Bone marrow (tissue), 2 donors: ENCODE measurements at regions not wholly inside any gene's neighbourhood (a gene's known extent, or its start where the extent isn't known, plus 50 kb on each side); places are given as distances from the start of the nearest gene placed in this dataset.
"Not testable (repeated sequence)": the region's sequence is repeated elsewhere in the genome, so short reads cannot be mapped to it uniquely, and the experiment has no call there.

Experiments used
- DNase-seq, 2 donors: peaks; one replicate each; lab custom pipeline; 2025; lab: John Stamatoyannopoulos, UW

DNA sequence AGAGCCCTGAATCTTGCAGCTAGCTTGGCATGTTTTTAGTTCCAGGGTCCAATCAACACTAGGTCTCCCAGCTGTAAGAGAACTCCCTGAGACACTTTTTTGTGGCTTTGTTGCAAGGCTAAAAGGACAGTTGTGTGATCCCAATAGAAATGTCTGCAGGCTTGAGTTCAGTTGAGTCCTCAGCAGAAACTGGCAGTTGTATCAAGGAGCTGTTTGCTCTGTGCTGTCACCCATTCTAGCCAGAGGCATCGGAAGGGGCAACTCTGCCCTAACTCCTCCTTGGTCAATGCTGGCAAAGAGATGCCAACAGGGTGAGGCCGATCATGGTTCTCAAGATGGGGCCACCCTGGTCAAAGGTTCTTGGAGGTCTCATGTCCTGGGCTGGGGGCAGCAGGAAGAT is 224.1 kb downstream of the BUB3 start:
- DNase-seq, result no peak

DNA sequence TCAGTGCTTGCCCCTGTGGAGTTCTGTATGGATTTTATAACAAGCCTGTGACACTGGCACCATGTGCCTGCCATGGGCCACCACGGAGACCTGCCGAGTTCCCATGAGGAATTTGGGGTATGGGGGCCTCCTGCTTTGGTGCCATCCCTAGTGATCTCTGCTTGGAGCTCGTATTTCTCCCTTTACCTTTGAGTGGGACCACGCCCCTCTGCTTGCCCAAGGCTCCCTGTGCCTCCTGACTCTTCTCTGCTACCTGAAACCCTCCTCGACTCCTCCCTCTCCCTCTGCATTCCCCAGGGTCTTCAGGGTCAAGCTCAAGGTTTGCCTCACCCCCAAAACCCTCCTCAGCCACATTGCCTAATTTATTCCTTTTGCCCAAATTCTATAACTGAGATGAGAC is 225.0 kb downstream of the BUB3 start:
- DNase-seq, result no peak

DNA sequence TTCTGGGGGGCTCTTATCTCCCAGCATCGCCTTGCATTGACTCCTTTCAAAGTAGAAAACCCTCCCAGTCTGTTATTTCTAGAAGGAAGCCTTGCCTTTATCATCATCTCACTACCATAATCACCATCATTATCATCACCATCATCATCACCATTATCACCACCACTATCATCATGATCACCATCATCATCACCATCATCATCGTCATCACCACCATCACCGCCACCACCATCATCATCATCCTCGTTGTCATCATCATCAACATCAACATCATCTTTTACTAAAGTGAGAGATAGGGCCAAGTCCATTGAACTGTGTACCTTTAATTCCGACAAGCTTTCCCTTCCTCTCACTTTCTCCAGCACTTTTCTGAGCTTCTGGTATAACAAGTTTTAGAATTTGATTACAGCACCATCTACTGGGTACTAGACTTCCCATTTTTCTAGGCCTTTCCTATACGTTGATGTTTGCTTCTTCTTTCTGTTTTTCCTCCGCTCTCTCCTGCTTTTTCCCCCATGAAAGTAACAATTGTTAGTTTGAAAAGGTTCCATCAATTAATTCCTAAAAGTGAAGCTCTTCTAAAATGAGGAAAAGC is 226.4 kb downstream of the BUB3 start:
- DNase-seq, result no peak

DNA sequence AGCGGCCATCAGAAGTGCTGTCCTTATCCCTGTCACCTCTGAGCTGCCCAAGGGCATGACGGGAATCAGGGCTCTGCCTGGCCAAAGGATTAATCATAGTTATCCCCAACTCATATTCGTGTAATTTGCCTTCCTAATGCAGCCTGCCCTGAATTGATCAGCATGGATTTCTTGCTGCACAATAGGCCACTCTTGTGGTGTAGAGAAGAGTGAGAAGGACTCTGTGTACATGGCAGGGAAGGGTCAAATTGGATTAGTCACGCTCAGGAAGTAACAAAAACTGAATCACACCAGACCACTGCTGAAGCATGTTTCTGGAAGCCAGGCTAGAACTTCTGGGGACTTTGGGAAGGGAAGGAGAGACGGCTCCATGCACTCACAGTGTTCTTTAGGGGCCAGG is 227.0 kb downstream of the BUB3 start:
- DNase-seq, result no peak

DNA sequence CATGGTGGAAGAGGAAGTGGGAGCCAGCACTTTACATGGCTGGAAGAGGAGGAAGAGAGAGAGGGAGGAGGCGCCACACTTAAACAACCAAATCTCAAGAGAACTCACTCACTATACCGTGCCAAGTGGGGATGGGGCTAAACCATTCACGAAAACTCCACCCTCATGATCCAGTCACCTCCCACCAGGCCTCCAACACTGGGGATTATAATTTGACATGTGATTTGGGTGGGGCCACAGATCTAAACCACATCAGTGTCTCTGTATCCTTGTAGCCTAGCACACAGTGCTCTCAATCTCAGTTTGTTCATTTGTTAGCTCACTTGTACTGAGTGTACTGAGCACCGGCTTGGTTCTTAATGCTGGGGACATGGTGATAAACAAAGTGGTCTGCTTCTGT is 228.3 kb downstream of the BUB3 start:
- no peak for DNase-seq

DNA sequence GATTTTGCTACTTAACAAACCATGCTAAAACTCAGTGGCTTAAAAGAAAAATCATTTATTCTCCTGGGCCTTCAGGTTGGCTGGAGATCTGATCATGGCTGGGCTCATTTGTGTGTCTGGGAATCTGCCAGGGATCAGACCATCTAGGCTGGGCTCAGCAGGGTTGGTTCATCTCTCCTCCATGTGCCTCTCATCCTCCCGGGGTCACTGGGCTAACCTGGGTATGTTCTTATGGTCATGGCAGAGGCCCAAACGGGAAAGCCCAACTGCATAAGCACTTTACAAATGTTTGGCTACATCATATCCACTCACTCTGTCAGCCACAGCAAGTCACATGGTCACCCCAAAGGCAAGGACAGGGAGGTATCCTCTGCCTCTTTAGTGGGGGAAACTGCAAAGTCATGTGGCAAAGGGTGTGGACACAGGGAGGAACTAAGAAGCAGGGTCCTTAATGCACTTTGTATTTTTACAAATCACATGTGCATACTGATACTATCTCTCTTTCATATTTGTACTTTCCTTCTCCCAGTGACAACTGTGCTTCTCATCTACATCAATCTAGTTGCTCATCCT is 231.4 kb downstream of the BUB3 start:
- DNase-seq, result no peak

DNA sequence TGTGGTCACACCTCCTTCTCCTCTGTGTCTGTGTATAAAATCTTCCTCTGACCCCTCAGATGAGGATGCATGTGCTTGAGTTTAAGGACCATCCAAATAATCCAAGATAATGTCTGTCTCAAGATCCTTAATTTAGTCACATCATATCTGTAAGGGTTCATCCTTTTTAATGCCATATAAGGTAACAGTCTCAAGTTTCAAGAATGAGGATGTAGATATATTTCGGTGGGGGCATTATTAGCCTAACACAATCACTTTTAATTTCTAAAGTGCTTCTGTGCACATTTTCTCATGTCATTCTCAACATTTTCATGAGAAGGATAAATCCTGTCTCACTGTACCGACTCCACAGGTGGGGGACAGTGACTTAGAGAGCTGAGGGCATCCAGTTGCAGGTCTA is 235.3 kb downstream of the BUB3 start:
- no peak for DNase-seq

DNA sequence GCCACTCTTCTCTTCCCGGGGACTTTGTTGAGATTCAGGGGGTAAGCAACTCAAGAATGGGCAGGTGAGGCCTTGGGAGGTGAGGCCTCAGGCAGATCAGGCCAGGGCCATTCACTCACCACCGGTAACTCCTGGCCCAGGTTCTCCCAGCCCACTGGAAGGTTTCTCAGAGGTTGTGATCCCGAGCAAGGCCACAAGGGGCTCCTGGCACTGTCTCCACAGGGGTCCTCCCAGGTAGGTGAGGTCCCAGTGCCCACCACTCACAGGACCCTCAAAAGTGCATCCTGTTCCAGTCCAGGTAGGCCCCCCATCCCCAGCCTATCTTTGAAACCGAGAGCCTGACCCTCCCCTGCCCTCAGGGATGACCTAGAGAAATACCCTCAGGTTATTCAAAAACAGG is 236.1 kb downstream of the BUB3 start:
- no peak for DNase-seq

DNA sequence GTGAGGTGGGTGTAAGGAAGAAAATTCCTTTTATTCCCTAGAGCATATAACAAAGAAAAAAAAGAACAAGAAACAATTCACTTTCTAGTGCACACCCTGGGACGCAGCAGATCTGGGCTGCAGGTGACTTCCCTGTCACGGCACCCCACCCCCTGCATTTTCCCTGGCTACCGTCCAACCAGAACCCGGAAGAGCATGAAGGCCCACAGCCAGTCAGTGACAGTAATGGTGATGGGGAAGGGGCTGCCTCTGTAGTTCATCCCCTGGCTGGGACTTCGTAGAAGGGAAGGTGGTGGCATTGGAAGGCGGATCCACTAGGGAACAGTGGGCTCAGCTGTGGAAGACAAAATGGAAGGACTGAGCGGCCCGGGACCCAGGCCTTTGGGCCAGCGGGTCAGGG is 236.7 kb downstream of the BUB3 start:
- no peak for DNase-seq

DNA sequence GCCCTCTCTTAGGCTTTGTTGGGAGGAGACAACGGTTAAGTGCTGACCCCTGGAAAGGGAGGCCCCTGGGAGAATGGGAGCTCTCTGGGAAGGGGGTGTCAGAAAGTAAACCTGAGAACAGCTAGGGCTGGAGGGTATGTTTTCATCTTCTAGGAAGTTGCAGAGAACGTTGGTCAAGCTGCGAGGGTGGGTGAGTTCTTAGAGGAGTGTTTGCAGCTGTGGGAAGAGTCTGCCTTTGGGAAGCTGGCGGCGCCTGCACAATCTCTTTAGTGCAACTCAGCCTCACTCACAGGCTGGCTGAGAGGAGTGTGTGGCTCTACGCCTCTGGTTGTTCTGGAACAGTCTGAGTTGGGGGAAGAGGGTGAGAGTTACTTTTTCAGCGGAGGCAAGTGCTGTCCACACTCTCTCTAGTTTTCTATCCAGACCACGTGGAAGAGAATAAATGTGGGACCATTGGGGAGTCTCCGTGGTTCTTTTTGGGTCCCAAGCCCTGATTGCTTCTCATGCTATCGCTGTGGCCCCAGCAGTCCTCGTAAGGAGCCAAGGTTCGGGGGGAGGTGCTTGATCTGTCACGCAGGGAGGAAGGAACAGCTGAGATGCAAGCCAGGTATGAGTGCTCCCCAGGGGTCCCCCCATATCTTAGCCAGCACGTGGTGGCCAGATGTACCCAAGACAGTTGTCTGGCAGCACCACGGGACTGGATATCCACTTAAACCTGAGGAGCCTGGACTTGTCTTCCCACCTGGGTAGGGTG is 237.2 kb downstream of the BUB3 start:
- DNase-seq, result no peak

DNA sequence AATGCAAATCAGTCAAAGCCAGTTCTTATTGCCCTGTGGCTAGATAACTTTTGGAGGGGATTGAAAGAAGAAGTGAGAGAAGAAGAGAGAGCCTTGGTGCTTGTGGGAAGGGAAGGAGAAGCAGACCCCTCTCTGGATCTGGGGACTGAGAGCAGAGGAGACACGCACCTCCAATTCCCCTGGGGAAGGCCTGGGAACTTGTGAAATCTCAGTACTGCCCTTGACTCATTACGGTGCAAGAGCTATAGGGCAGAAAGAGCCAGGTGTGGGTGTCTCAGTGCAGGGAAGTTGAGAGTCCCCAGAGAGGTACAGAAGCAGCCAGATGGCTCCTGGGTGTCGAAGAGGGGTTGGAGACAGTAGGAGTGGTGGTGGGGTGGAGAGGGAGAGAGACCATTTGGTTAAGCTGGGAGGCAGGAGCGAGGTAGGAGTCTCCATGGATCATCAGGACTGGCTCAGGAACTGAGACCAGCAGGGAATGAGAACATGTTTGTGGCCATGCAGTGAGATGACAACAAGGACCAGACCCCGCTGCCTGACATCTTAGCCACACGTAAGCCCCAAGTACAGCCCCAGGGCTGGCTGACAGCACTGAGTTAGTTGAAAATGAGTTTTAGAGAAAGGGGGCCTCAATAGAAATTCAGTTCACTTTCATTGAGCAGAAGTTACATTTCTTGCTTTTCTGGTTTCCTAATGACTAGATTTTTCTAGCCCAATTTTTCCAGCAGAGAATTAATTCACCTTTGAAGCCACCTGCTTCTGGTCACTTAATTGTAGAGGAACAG is 238.2 kb downstream of the BUB3 start:
- no peak for DNase-seq

DNA sequence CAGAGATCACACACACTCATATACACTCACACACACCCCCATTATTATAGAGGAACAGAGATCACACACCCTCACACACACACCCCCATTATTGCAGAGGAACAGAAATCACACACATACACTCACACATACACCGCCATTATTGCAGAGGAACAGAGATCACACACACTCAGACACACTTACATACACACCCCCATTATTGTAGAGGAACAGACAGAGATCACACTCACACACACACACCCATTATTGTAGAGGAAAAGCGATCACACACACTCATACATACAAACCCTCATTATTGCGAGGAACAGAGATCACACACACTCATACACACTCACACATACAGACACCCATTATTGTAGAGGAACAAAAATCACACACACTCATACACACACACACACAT is 239.0 kb downstream of the BUB3 start:
- no peak for DNase-seq

DNA sequence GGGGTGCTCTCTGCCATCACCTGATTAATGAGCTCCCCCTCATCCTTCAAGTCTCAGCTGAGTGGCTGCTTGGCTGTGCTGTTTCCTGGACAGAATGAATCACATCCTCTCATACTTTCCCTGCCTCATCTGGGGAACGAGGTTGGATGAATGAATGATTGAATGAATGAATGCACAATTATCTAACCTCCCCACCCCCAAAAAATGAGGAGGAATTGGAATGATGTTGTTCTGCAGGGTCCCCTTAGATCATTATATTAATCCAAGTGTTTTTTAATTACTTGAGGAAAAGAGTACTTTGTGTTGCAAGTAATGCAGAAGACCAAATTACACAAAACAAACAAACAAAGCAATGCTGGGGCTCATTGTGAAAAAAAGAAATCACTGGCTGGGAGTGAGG is 240.2 kb downstream of the BUB3 start:
- no peak for DNase-seq

DNA sequence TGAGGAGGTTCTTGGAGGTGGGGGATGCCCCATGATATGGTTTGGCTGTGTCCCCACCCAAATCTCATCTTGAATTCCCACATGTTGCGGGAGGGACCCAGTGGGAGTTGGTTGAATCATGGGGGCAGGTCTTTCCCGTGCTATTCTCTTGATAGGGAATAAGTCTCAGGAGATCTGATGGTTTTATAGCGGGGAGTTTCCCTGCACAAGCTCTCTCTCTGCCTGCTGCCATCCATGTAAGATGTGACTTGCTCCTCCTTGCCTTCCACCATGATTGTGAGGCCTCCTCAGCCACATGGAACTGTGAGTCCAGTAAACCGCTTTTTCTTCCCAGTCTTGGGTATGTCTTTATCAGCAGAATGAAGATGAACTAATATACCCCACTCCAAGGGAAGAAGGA is 241.0 kb downstream of the BUB3 start:
- DNase-seq, result not testable (repeated sequence)

DNA sequence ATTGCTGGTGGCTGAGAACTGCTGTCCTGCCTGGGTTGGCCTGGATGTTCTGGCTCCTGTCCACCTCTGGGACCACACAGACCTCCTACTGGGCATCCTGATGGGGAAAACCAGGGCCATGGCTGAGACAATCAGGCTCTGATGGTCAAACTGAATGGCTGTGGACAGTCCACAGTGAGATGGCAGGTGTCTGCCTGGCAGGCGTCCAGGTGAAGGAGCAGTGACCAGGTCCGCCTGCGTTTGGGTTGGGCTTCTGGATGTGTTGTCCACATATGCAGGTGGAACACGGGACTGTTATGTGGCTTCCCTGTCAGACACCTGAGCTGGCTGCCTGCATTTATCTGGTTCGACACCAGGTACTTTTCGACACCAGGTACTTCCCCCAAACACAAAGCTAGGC is 241.7 kb downstream of the BUB3 start:
- DNase-seq, result no peak

DNA sequence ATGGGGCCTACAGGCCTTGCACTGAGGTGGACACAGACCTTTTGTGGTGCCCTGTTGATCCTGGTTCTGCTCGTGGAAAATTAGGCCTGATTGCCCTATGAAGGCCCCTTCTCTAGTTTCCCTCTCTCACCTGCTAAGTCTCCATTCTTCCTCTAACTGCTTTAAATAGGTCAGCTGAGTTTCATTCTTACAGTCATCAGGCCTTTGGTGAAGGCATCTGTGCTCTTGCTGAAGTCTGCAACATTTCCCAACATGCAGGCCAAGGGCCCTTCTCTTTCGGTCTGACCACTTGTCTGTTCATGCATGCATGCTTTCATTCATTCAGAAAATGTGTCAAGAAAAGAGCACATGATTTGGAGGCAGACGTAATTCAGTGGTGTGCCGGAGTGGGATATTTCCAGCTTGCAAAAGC is 244.0 kb downstream of the BUB3 start:
- no peak for DNase-seq

DNA sequence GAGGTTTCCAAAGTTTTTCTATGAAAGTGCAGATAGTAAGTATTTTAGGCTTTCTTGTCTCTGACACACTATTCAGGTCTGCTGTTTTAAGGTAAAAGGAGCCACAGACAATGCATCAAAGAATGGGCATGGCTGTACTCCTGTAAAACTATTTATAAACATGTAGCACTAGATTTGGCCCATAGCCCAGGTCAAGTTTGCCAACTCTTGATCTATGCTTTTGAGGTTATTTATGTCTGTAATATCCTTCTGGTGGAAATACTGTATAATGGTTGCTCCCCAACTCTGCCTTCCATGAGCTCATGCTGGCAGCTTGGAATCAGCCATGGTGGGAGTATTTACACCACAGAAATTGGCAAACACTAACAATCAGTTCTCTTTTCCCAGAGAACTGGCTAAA is 244.6 kb downstream of the BUB3 start:
- DNase-seq, result no peak

DNA sequence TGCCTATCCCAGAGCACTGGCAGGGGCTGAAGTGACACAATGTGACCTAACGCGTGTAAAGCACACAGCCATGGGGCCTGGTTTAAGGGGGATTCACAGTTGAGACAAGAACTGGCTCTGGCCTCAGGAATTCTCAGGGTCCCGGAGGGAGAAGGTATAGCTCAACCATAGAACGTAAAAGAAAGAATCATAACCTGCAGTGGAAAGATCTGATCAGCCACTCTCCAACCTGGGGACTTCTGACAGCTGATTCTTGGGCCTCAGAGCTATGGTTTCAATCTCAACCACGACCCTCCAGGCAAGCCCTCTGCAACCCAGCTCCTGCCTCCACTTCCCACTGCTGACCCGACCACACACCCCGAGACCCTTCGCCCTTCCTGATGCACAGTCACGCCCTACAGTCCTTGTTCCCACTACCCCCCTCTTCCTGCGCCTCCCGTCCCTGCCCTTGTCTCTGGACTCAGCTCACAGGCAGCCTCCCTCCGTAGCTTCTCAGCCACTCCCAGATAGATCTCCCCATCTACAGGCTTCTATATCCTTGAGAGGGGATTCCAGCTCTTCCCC is 245.2 kb downstream of the BUB3 start:
- no peak for DNase-seq

DNA sequence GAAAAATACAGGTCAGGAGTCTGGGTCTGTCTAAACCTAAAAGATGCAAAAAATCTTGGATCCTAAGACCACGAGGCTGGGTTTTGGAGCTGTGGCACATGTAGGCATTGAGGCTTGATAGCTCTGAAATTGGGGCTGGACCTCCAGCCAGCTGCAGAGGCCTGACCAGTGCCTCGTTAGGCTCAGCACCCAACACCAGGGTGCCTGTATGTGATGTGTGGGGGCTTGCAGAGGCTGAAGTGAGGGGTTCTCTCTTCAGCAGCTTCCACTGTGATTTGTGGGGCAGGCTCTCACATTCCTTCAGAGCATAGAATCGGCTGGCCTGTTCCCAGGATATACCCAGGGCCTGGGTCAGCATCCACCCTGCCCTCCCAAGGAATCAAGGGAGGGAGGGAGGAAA is 247.8 kb downstream of the BUB3 start:
- DNase-seq, result no peak

DNA sequence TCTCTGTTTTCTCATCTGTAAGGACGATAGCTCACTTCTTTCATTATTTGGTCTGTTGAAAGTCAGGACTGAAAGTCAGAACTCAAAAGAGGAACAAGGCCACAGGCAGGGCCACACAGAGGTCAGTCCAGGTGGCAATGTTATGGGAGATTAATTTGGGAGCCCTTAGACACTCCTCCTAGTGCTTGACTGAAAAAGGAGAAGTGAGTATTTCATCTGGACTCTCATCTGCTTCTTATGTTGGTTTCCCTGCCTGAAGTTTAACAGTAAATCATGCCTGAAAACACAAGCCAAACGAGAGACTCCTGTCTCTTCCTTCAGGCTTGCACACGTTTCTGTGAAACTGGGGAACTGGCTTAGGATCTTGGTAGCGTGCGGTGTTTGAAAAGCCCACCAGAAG is 248.5 kb downstream of the BUB3 start:
- no peak for DNase-seq

DNA sequence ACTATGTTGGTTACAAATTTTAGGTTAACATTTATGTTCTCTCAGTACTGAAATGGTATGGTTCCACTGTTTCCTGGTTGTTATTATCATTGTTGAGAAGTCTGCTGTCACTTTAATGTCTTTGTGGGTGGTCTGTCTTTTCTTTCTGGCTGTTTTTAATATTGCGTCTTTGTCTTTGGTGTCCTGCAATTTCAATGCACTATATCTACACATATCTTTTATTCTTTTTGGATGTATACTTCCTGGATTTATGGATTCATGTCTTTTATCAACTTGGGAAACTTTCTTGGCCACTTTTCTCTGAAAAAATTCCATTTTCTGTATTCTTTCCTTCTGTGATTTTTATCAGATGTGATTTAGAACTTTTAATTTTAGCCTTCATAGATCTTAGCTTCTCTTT is 250.2 kb downstream of the BUB3 start:
- DNase-seq, result no peak

DNA sequence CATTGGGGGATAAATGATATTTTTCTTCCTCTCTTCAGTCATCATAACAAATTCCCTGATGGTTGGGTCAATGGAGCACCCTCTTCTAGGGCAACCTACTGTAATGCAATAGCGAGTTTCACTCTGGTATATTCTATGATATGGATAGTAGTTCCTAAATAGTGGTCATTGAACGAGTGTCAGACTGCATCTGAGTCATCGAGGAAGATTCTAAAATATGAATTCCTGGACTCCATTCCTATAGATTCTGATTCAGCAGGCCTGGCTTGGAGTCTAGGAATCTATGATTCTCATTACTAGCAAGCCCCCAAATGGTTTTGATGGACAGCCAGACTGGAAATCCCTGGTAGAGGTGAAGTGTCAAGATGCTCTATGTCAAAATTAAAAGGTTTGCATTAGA is 254.5 kb downstream of the BUB3 start:
- DNase-seq, result no peak

DNA sequence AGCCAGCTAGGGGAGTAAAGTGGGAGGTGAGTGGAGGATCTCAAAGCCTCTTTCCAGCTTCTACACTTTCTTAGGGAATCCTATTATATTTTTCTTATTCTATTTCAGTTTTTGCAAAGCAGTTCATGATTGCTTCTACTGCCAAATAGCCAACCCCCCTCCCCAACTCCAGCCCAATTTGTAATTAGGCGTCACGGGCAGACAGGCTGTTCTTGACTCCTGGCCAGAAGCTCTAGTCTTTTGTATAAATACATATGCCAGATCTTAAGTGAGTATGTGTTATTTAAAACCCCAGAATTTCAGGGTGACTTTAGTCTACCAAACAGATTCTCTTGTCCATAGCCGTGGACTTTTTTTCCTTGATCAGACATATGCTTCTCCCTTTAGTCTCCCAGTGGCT is 255.2 kb downstream of the BUB3 start:
- no peak for DNase-seq
